IPS-20b (cell line): ENCODE measurements at regions not wholly inside any gene's neighbourhood (a gene's known extent, or its start where the extent isn't known, plus 50 kb on each side); places are given as distances from the start of the nearest gene placed in this dataset.

Experiments used
- H3K27ac ChIP-seq: one replicate; pipeline ENCODE4 v1.5.1; 2013; ENCODE audit warnings: low read length
- H3K27me3 ChIP-seq: 2 replicates; pipeline ENCODE4 v1.6.1; 2013; ENCODE audit warnings: mild to moderate bottlenecking, low read length, inconsistent platforms; ENCODE audit not compliant: insufficient read depth
- H3K36me3 ChIP-seq: 2 replicates; pipeline ENCODE4 v1.6.1; 2013; ENCODE audit warnings: low read depth, mild to moderate bottlenecking, inconsistent platforms, low read length, moderate library complexity; ENCODE audit not compliant: insufficient read depth
- H3K4me1 ChIP-seq: 2 replicates; pipeline ENCODE4 v1.6.1; 2013; ENCODE audit warnings: mild to moderate bottlenecking, control low read depth, inconsistent platforms, low read length, moderate library complexity; ENCODE audit not compliant: insufficient read depth
- H3K4me3 ChIP-seq: 2 replicates; pipeline ENCODE4 v1.5.1; 2013; ENCODE audit warnings: mild to moderate bottlenecking, low read length, inconsistent platforms
- H3K9ac ChIP-seq: 2 replicates; pipeline ENCODE4 v1.6.1; 2013; ENCODE audit warnings: low read depth, mild to moderate bottlenecking, inconsistent platforms, low read length, moderate library complexity
- H3K9me3 ChIP-seq: 2 replicates; pipeline ENCODE4 v1.6.1; 2013; ENCODE audit warnings: mild to moderate bottlenecking, low read depth, low read length, inconsistent platforms; ENCODE audit not compliant: insufficient read depth

- Histone ChIP-seq H3K9ac (no peak overlapping the region), H3K27me3 (no peaks in the 10 kb centered on the region), H3K27ac (no peak overlapping the region), H3K4me1 (no peaks in the 10 kb centered on the region), H3K4me3 (no peak overlapping the region), H3K9me3 (peaks cover 12% of the 10 kb centered on the region), H3K36me3 (no peaks in the 10 kb centered on the region)
These were observed 133.7 kb upstream of the COPS8 start for GRCh38 chr2:236951830-236952475.

- Histone ChIP-seq H3K4me3 (no peak overlapping the region), H3K4me1 (no peaks in the 10 kb centered on the region), H3K36me3 (no peaks in the 10 kb centered on the region), H3K9me3 (peaks cover 12% of the 10 kb centered on the region), H3K27me3 (no peaks in the 10 kb centered on the region), H3K9ac (no peak overlapping the region), H3K27ac (no peak overlapping the region)
These were observed 131.0 kb upstream of the COPS8 start for GRCh38 chr2:236954641-236955040.

GRCh38 chr2:236955521-236956030 lies 130.1 kb upstream of the COPS8 start:
- peaks cover 12% of the 10 kb centered on the region for H3K9me3 ChIP-seq
- no peaks in the 10 kb centered on the region for H3K27me3 ChIP-seq
- H3K9ac ChIP-seq, result no peak overlapping the region
- H3K36me3 ChIP-seq, result no peaks in the 10 kb centered on the region
- H3K27ac ChIP-seq, result no peak overlapping the region
- H3K4me3 ChIP-seq, result no peak overlapping the region
- H3K4me1 ChIP-seq, result no peaks in the 10 kb centered on the region

- no peak overlapping the region for H3K4me3 ChIP-seq
- no peaks in the 10 kb centered on the region for H3K4me1 ChIP-seq
- H3K36me3 ChIP-seq, result no peaks in the 10 kb centered on the region
- no peaks in the 10 kb centered on the region for H3K27me3 ChIP-seq
- H3K27ac ChIP-seq, result no peak overlapping the region
- H3K9ac ChIP-seq, result no peak overlapping the region
- H3K9me3 ChIP-seq, result peaks cover 11% of the 10 kb centered on the region
These were observed 129.6 kb upstream of the COPS8 start for GRCh38 chr2:236956031-236956618.

- Histone ChIP-seq H3K27me3 (no peaks in the 10 kb centered on the region), H3K9ac (no peak overlapping the region), H3K27ac (no peak overlapping the region), H3K9me3 (peaks cover 6% of the 10 kb centered on the region), H3K4me1 (no peaks in the 10 kb centered on the region), H3K4me3 (no peak overlapping the region), H3K36me3 (no peaks in the 10 kb centered on the region)
These were observed 129.0 kb upstream of the COPS8 start for GRCh38 chr2:236956641-236957040.

GRCh38 chr2:236959036-236959435 lies 126.7 kb upstream of the COPS8 start:
- Histone ChIP-seq H3K4me1 (no peaks in the 10 kb centered on the region), H3K36me3 (no peaks in the 10 kb centered on the region), H3K4me3 (no peak overlapping the region), H3K9ac (no peak overlapping the region), H3K27me3 (no peaks in the 10 kb centered on the region), H3K9me3 (no peaks in the 10 kb centered on the region), H3K27ac (no peak overlapping the region)

- Histone ChIP-seq H3K9me3 (no peaks in the 10 kb centered on the region), H3K27ac (no peak overlapping the region), H3K4me3 (no peak overlapping the region), H3K27me3 (no peaks in the 10 kb centered on the region), H3K36me3 (no peaks in the 10 kb centered on the region), H3K4me1 (peaks cover under 1% of the 10 kb centered on the region; the same call in 1 of the 2 replicates), H3K9ac (no peak overlapping the region)
These were observed 125.8 kb upstream of the COPS8 start for GRCh38 chr2:236959876-236960275.

- H3K4me1 ChIP-seq, result peaks cover 7% of the 10 kb centered on the region; the same call in 1 of the 2 replicates
- H3K36me3 ChIP-seq, result no peaks in the 10 kb centered on the region
- no peaks in the 10 kb centered on the region for H3K9me3 ChIP-seq
- H3K9ac ChIP-seq, result no peak overlapping the region
- H3K27me3 ChIP-seq, result no peaks in the 10 kb centered on the region
- H3K4me3 ChIP-seq, result no peak overlapping the region
- H3K27ac ChIP-seq, result no peak overlapping the region
These were observed 125.2 kb upstream of the COPS8 start for GRCh38 chr2:236960531-236960930.

GRCh38 chr2:236962816-236963215 lies 122.9 kb upstream of the COPS8 start:
- H3K27me3 ChIP-seq, result no peaks in the 10 kb centered on the region
- no peak overlapping the region for H3K4me3 ChIP-seq
- no peaks in the 10 kb centered on the region for H3K36me3 ChIP-seq
- H3K9ac ChIP-seq, result no peak overlapping the region
- H3K9me3 ChIP-seq, result no peaks in the 10 kb centered on the region
- peaks cover 15% of the 10 kb centered on the region; the same call in 1 of the 2 replicates for H3K4me1 ChIP-seq
- no peak overlapping the region for H3K27ac ChIP-seq

- H3K27ac ChIP-seq, result no peak overlapping the region
- no peak overlapping the region for H3K9ac ChIP-seq
- H3K4me1 ChIP-seq, result peaks cover 15% of the 10 kb centered on the region; the same call in 1 of the 2 replicates
- no peaks in the 10 kb centered on the region for H3K36me3 ChIP-seq
- H3K9me3 ChIP-seq, result no peaks in the 10 kb centered on the region
- H3K4me3 ChIP-seq, result no peak overlapping the region
- no peaks in the 10 kb centered on the region for H3K27me3 ChIP-seq
These were observed 122.0 kb upstream of the COPS8 start for GRCh38 chr2:236963631-236964182.

- H3K4me3 ChIP-seq, result no peak overlapping the region
- no peaks in the 10 kb centered on the region for H3K36me3 ChIP-seq
These were observed 121.4 kb upstream of the COPS8 start for GRCh38 chr2:236964291-236964690.

More at GRCh38 chr2:236964291-236964690, 121.4 kb upstream of the COPS8 start:
- H3K27ac ChIP-seq, result no peak overlapping the region
- no peaks in the 10 kb centered on the region for H3K27me3 ChIP-seq
- H3K9me3 ChIP-seq, result no peaks in the 10 kb centered on the region
- H3K9ac ChIP-seq, result no peak overlapping the region
- H3K4me1 ChIP-seq, result peaks cover 15% of the 10 kb centered on the region; the same call in 1 of the 2 replicates
